H1 (cell line): ENCODE measurements at regions not wholly inside any gene's neighbourhood (a gene's known extent, or its start where the extent isn't known, plus 50 kb on each side); places are given as distances from the start of the nearest gene placed in this dataset.

ENCODE experiments used
- CTCF ChIA-PET: fragments of 300-600 bp; sonication (Branson Sonifier 250); formaldehyde crosslinking; loops from one replicate; lab custom pipeline; 2021; ENCODE audit not compliant: partially characterized antibody; lab: Charles Lee
- POLR2A ChIA-PET: fragments of 300-600 bp; sonication (Branson Sonifier 250); formaldehyde crosslinking; loops from one replicate; lab custom pipeline; 2021; ENCODE audit warnings: inconsistent platforms; ENCODE audit not compliant: partially characterized antibody; lab: Charles Lee
- DNase-seq, 2 experiments: peaks; one replicate each; pipeline versions ENCODE4 v3.0.0 to v3.0.0-alpha.2; 2010 to 2022; ENCODE audit warnings: low spot score in 2 of 2, low read depth in 1 of 2, mixed read lengths in 1 of 2
- FAIRE-seq: peaks from 2 replicates; lab custom pipeline; 2011; peaks lifted over from hg19 to GRCh38; lab: Jason Lieb, UNC
- H2AFZ ChIP-seq: 2 replicates; pipeline ENCODE4 v1.8.1; 2012; ENCODE audit warnings: low read length, inconsistent platforms
- H2AK5ac ChIP-seq: 2 replicates; pipeline ENCODE4 v1.6.1; 2013; ENCODE audit warnings: low read depth, low read length
- H2BK120ac ChIP-seq: replicated peaks from 2 replicates; pipeline ENCODE3; 2013; ENCODE audit warnings: low read depth, low read length, inconsistent platforms
- H2BK12ac ChIP-seq: 2 replicates; pipeline ENCODE4 v1.6.1; 2013; ENCODE audit warnings: low read depth, low read length
- H2BK15ac ChIP-seq: 2 replicates; pipeline ENCODE4 v1.6.1; 2013; ENCODE audit warnings: low read length
- H2BK20ac ChIP-seq: 2 replicates; pipeline ENCODE4 v1.6.1; 2013; ENCODE audit warnings: low read length
- H2BK5ac ChIP-seq: 2 replicates; pipeline ENCODE4 v1.6.1; 2013; ENCODE audit warnings: low read depth, low read length
- H3K14ac ChIP-seq: 2 replicates; pipeline ENCODE4 v1.6.1; 2013; ENCODE audit warnings: inconsistent platforms; ENCODE audit not compliant: insufficient read length
- H3K18ac ChIP-seq: 2 replicates; pipeline ENCODE4 v1.6.1; 2013; ENCODE audit warnings: low read length; ENCODE audit errors: extremely low read depth
- H3K23ac ChIP-seq: 2 replicates; pipeline ENCODE4 v1.6.1; 2013; ENCODE audit warnings: inconsistent platforms; ENCODE audit not compliant: insufficient read length
- H3K23me2 ChIP-seq: 2 replicates; pipeline ENCODE4 v1.6.1; 2013; ENCODE audit warnings: low read depth, low read length
- H3K27ac ChIP-seq: 2 replicates; pipeline ENCODE4 v1.6.1; 2011; ENCODE audit warnings: low read depth, low read length, inconsistent platforms
- H3K27me3 ChIP-seq, 4 experiments: replicated peaks in 1 of 4; 1 replicate in 1 of 4; 2 replicates in 3 of 4; pipeline versions ENCODE4 v1.6.1 to v1.8.1; 2011 to 2013; ENCODE audit warnings: low read length in 3 of 4, mild to moderate bottlenecking in 3 of 4, inconsistent platforms in 2 of 4, mixed read lengths in 2 of 4, moderate library complexity in 1 of 4; ENCODE audit not compliant: control insufficient read depth in 3 of 4, insufficient read depth in 3 of 4; ENCODE audit errors: extremely low read depth in 1 of 4
- H3K36me3 ChIP-seq, 4 experiments: 2 replicates each; pipeline versions ENCODE4 v1.6.1 to v1.8.1; 2011 to 2013; ENCODE audit warnings: mild to moderate bottlenecking in 4 of 4, low read length in 3 of 4, moderate library complexity in 2 of 4, control low read depth in 1 of 4, inconsistent platforms in 1 of 4; ENCODE audit not compliant: insufficient read depth in 4 of 4, control insufficient read depth in 2 of 4
- H3K4ac ChIP-seq: replicated peaks from 2 replicates; pipeline ENCODE3; 2013; ENCODE audit warnings: low read length, low read depth, mixed read lengths, inconsistent platforms; ENCODE audit not compliant: insufficient read length
- H3K4me1 ChIP-seq, 4 experiments: replicated peaks in 1 of 4; 1 replicate in 1 of 4; 2 replicates in 3 of 4; pipeline versions ENCODE4 v1.6.1 to v1.8.1; 2011 to 2013; ENCODE audit warnings: low read length in 3 of 4, inconsistent platforms in 2 of 4, mixed read lengths in 1 of 4; ENCODE audit not compliant: insufficient read depth in 4 of 4, control insufficient read depth in 3 of 4
- H3K4me2 ChIP-seq, 2 experiments: 2 replicates each; pipeline versions ENCODE4 v1.6.1 to v1.8.1; 2011 to 2013; ENCODE audit warnings: low read depth in 2 of 2, low read length in 2 of 2, control low read depth in 1 of 2, inconsistent platforms in 1 of 2, mild to moderate bottlenecking in 1 of 2; ENCODE audit not compliant: insufficient read depth in 1 of 2
- H3K4me3 ChIP-seq, 4 experiments: fragments of 200-600, 300-600 bp in 1 of 4; sonication (generic), shearing (Covaris generic), sonication (Bioruptor Twin) in 1 of 4; 2 replicates each; pipeline versions ENCODE4 v1.5.1 to v1.8.1; 2011 to 2016; ENCODE audit warnings: low read length in 4 of 4, low read depth in 3 of 4, control low read depth in 2 of 4, inconsistent platforms in 2 of 4, mild to moderate bottlenecking in 2 of 4, mixed read lengths in 1 of 4, moderate library complexity in 1 of 4; ENCODE audit not compliant: insufficient read depth in 2 of 4; ENCODE audit errors: extremely low read depth in 1 of 4
- H3K56ac ChIP-seq: replicated peaks from 2 replicates; pipeline ENCODE3; 2013; ENCODE audit warnings: low read depth, mild to moderate bottlenecking, mixed read lengths, low read length, inconsistent platforms; ENCODE audit not compliant: insufficient read length
- H3K79me1 ChIP-seq: 2 replicates; pipeline ENCODE4 v1.6.1; 2013; ENCODE audit warnings: low read depth, low read length, control low read depth
- H3K79me2 ChIP-seq, 2 experiments: 2 replicates each; pipeline versions ENCODE4 v1.6.1 to v1.8.1; 2012 to 2013; ENCODE audit warnings: low read length in 2 of 2, mild to moderate bottlenecking in 2 of 2, inconsistent platforms in 1 of 2; ENCODE audit not compliant: insufficient read depth in 2 of 2, control insufficient read depth in 1 of 2
- H3K9ac ChIP-seq, 4 experiments: replicated peaks in 1 of 4; 1 replicate in 1 of 4; 2 replicates in 3 of 4; pipeline versions ENCODE4 v1.6.1 to v1.8.1; 2011 to 2013; ENCODE audit warnings: low read depth in 3 of 4, low read length in 3 of 4, control low read depth in 2 of 4, mild to moderate bottlenecking in 2 of 4, moderate library complexity in 2 of 4, inconsistent platforms in 1 of 4; ENCODE audit errors: extremely low read depth in 1 of 4
- H3K9me3 ChIP-seq, 2 experiments: 2 replicates each; pipeline versions ENCODE4 v1.6.1 to v1.8.1; 2012 to 2013; ENCODE audit warnings: mild to moderate bottlenecking in 2 of 2, moderate library complexity in 2 of 2, control low read depth in 1 of 2, inconsistent platforms in 1 of 2, low read depth in 1 of 2, low read length in 1 of 2, mixed read lengths in 1 of 2; ENCODE audit not compliant: insufficient read depth in 2 of 2
- H4K20me1 ChIP-seq, 2 experiments: replicated peaks in 1 of 2; 2 replicates each; pipeline versions ENCODE3 to v1.8.1; 2011 to 2013; ENCODE audit warnings: inconsistent platforms in 2 of 2, low read length in 2 of 2, mild to moderate bottlenecking in 1 of 2; ENCODE audit not compliant: insufficient read depth in 2 of 2, control insufficient read depth in 1 of 2
- H4K5ac ChIP-seq: 2 replicates; pipeline ENCODE4 v1.6.1; 2013; ENCODE audit warnings: low read length, low read depth, mixed read lengths, inconsistent platforms; ENCODE audit not compliant: insufficient read length
- H4K8ac ChIP-seq: 2 replicates; pipeline ENCODE4 v1.8.0; 2013; ENCODE audit warnings: mild to moderate bottlenecking, moderate library complexity, low read length, inconsistent platforms; ENCODE audit not compliant: insufficient read depth; ENCODE audit errors: extremely low read depth
- H4K91ac ChIP-seq: replicated peaks from 2 replicates; pipeline ENCODE3; 2013; ENCODE audit warnings: low read length, mixed read lengths, inconsistent platforms; ENCODE audit not compliant: insufficient read length
- CBX5 ChIP-seq: fragments of 300-800, 300-1000 bp; sonication (generic); IDR thresholded peaks from 2 replicates; pipeline ENCODE4 v1.7.1; 2016; ENCODE audit warnings: antibody characterized with exemption, low read length, low read depth
- CTCF ChIP-seq, 3 experiments: IDR thresholded peaks; 1 replicate in 2 of 3; 2 replicates in 1 of 3; pipeline versions ENCODE4 v1.5.1 to v1.6.1; 2011; ENCODE audit warnings: low read length in 3 of 3, mild to moderate bottlenecking in 3 of 3, inconsistent platforms in 2 of 3, low read depth in 1 of 3, moderate library complexity in 1 of 3; ENCODE audit not compliant: insufficient read depth in 1 of 3; ENCODE audit errors: control extremely low read depth in 1 of 3
- EP300 ChIP-seq, 2 experiments: IDR thresholded peaks; 1 replicate in 1 of 2; 2 replicates in 1 of 2; pipeline ENCODE4 v1.6.1; 2011 to 2012; ENCODE audit warnings: low read depth in 2 of 2, low read length in 2 of 2, mild to moderate bottlenecking in 2 of 2, borderline replicate concordance in 1 of 2, inconsistent platforms in 1 of 2, moderate library complexity in 1 of 2
- EZH2 ChIP-seq: fragments of 200-600 bp; sonication (generic); IDR thresholded peaks from 2 replicates; pipeline ENCODE4 v1.7.1; 2012; ENCODE audit warnings: low read depth, mild to moderate bottlenecking, moderate library complexity, low read length, inconsistent platforms; ENCODE audit not compliant: severe bottlenecking
- GTF2F1 ChIP-seq: IDR thresholded peaks from 2 replicates; pipeline ENCODE4 v1.6.1; 2012; ENCODE audit warnings: low read depth, low read length, improper control_type of control experiment, borderline replicate concordance
- RNF2 ChIP-seq: fragments of 200-900, 300-1000 bp; sonication (generic); IDR thresholded peaks from 2 replicates; pipeline ENCODE4 v1.7.1; 2016; ENCODE audit warnings: borderline replicate concordance, low read depth, mild to moderate bottlenecking, antibody characterized with exemption, low read length; ENCODE audit not compliant: poor library complexity, severe bottlenecking; ENCODE audit errors: missing control alignments
- SAP30 ChIP-seq: fragments of 300-600 bp; sonication (generic); IDR thresholded peaks from 2 replicates; pipeline ENCODE4 v1.7.1; 2012; ENCODE audit warnings: low read length, moderate library complexity, mild to moderate bottlenecking, inconsistent platforms; ENCODE audit not compliant: insufficient read depth, insufficient replicate concordance
- SP4 ChIP-seq: IDR thresholded peaks from 2 replicates; pipeline ENCODE4 v1.6.1; 2012; ENCODE audit warnings: low read length, inconsistent platforms
- TAF1 ChIP-seq: IDR thresholded peaks from 2 replicates; pipeline ENCODE4 v1.6.1; 2011; ENCODE audit warnings: mild to moderate bottlenecking, low read depth, low read length
- TBP ChIP-seq: IDR thresholded peaks from 2 replicates; pipeline ENCODE4 v1.6.1; 2011; ENCODE audit warnings: low read depth, low read length, improper control_type of control experiment
- TCF12 ChIP-seq: IDR thresholded peaks from 2 replicates; pipeline ENCODE4 v1.6.1; 2011; ENCODE audit warnings: low read depth, mild to moderate bottlenecking, low read length
- TEAD4 ChIP-seq: IDR thresholded peaks from 2 replicates; pipeline ENCODE4 v1.6.1; 2012; ENCODE audit warnings: low read depth, low read length, inconsistent platforms, mixed read lengths
- WGBS, 2 experiments: shearing (Covaris generic) in 1 of 2; methylation state at CpG; one replicate each; pipeline versions ENCODE4 v1.1.6 to v1.1.7; 2013 to 2015; ENCODE audit warnings: low lambda C conversion rate in 2 of 2, mixed read lengths in 2 of 2, inconsistent platforms in 1 of 2, low coverage in 1 of 2, missing lambda C conversion rate in 1 of 2; ENCODE audit not compliant: insufficient replicate concordance in 2 of 2, insufficient coverage in 1 of 2, insufficient read length in 1 of 2; ENCODE audit errors: extremely low coverage in 1 of 2, missing lambda C conversion rate in 1 of 2; 5-methylcytosine and 5-hydroxymethylcytosine counted together

DNA sequence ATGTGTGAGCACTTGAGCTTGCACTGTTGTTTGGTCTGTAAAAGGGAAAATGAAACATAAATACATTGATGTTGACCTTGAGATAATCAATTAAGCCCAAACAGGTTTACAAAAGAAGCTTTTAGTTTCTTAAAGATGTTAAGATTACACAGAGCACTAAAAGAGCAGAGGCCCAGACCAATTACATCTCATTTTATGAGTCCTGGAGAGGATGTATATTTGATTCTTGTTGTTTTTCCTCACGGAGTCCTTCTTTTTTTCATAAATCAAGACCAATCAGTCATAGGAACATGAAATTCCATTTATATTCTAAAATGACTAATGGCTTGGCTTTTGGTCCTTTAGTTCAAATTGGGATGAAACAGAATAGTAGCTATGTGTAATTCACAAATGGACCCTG lies 249.7 kb upstream of the NPY start:
- WGBS, 2 experiments: 90% methylated on average over 1 of the region's 1 CpG; no CpG with 5 or more reads in 1 of the 2 experiments
- CTCF ChIA-PET: interaction anchor here (0.8 kb wide), 1 partner anchor 24 kb away, joined by 3 read pairs; no protein-coding TSS in a partner anchor
- H3K27me3 ChIP-seq: no peaks in the 10 kb centered on the region
- TF ChIP-seq TEAD4 (no peak), EP300 (IDR thresholded peaks at IDR 0.05; ENCODE audit: borderline replicate concordance in 1 of 2, low read depth in 2 of 2, low read length in 2 of 2) (no peak), SP4 (no peak), CTCF (IDR thresholded peaks at IDR 0.05; ENCODE audit: control extremely low read depth in 1 of 3, insufficient read depth in 1 of 3, low read depth in 1 of 3, low read length in 3 of 3) (no peak), TCF12 (no peak), TBP (no peak), TAF1 (no peak), EZH2 (no peak), RNF2 (no peak), SAP30 (no peak), GTF2F1 (no peak), CBX5 (no peak)

More for the DNA sequence above, 249.7 kb upstream of the NPY start:
- Histone ChIP-seq H2AFZ (no peak overlapping the region), H3K56ac (no peak overlapping the region), H2AK5ac (no peak overlapping the region), H3K4ac (no peak overlapping the region), H3K79me2 (no peaks in the 10 kb centered on the region), H4K5ac (no peak overlapping the region), H2BK15ac (no peak overlapping the region), H3K14ac (no peak overlapping the region), H3K9me3 (no peaks in the 10 kb centered on the region), H2BK12ac (no peak overlapping the region), H3K36me3 (no peaks in the 10 kb centered on the region), H3K4me3 (no peak overlapping the region), H4K8ac (no peak overlapping the region), H3K23ac (no peak overlapping the region), H3K79me1 (no peaks in the 10 kb centered on the region), H2BK5ac (no peak overlapping the region), H4K20me1 (no peaks in the 10 kb centered on the region), H3K4me1 (peaks cover 0 to 5% (median under 1%) of the 10 kb centered on the region in 4 experiments; a peak in 1 of 7 replicates), H3K23me2 (no peaks in the 10 kb centered on the region; the same call in 1 of the 2 replicates), H2BK20ac (no peak overlapping the region), H3K9ac (no peak overlapping the region), H3K27ac (no peak overlapping the region), H4K91ac (no peak overlapping the region), H3K18ac (no peak overlapping the region), H2BK120ac (no peak overlapping the region), H3K4me2 (no peak overlapping the region)
- DNase-seq (no peak), FAIRE-seq (no peak)
- POLR2A ChIA-PET: no interaction called here
